ENCODE measurements at regions not wholly inside any gene's neighbourhood (a gene's known extent, or its start where the extent isn't known, plus 50 kb on each side); places are given as distances from the start of the nearest gene placed in this dataset.

GRCh38 chr14:21987937-21988336 is 314.3 kb upstream of the OR4E1 start:
- Mint-ChIP-seq H3K4me1 (peaks cover 32% of the 10 kb centered on the region), H3K27ac (peak overlapping the region; percentile 82 to 90), H3K27me3 (no peaks in the 10 kb centered on the region), H3K9me3 (no peaks in the 10 kb centered on the region), H3K4me3 (peak overlapping the region; percentile 37 to 63)
- DNase-seq (peak in 1 of 2 donors; percentile 17), ATAC-seq (peak; percentile 79)

GRCh38 chr14:21985081-21985480 is 311.5 kb upstream of the OR4E1 start:
- ATAC-seq (no peak), DNase-seq (no peak)
- no peak overlapping the region for H3K27ac Mint-ChIP-seq
- no peak overlapping the region for H3K4me3 Mint-ChIP-seq
- H3K4me1 Mint-ChIP-seq, result peaks cover 32% of the 10 kb centered on the region
- no peaks in the 10 kb centered on the region for H3K9me3 Mint-ChIP-seq
- no peaks in the 10 kb centered on the region for H3K27me3 Mint-ChIP-seq

- Mint-ChIP-seq H3K27me3 (no peaks in the 10 kb centered on the region), H3K9me3 (no peaks in the 10 kb centered on the region), H3K27ac (no peak overlapping the region), H3K4me3 (peak overlapping the region; percentile 79 to 80), H3K4me1 (peaks cover 27% of the 10 kb centered on the region)
- peak; percentile 72 for ATAC-seq
- no peak for DNase-seq
Measured at GRCh38 chr14:21978999-21979314, 305.3 kb upstream of the OR4E1 start.

- Mint-ChIP-seq H3K4me1 (peaks cover 27% of the 10 kb centered on the region), H3K27me3 (no peaks in the 10 kb centered on the region), H3K27ac (peak overlapping the region; percentile 61 to 76), H3K4me3 (peak overlapping the region; percentile 79 to 80), H3K9me3 (no peaks in the 10 kb centered on the region)
- ATAC-seq, result peak; percentile 88
- peak; percentile 68 to 69 for DNase-seq
Measured at GRCh38 chr14:21978184-21978998, 304.8 kb upstream of the OR4E1 start.

GRCh38 chr14:21974741-21975140 is 301.1 kb upstream of the OR4E1 start:
- no peaks in the 10 kb centered on the region for H3K27me3 Mint-ChIP-seq
- no peaks in the 10 kb centered on the region for H3K9me3 Mint-ChIP-seq
- DNase-seq (no peak), ATAC-seq (no peak)
- no peak overlapping the region for H3K27ac Mint-ChIP-seq
- peak overlapping the region in 1 of 2 donors; percentile 8 for H3K4me3 Mint-ChIP-seq
- peaks cover 34% of the 10 kb centered on the region for H3K4me1 Mint-ChIP-seq

- H3K27ac Mint-ChIP-seq, result peak overlapping the region; percentile 75 to 91
- peak; percentile 87 for ATAC-seq
- H3K27me3 Mint-ChIP-seq, result no peaks in the 10 kb centered on the region
- peak overlapping the region; percentile 8 to 78 for H3K4me3 Mint-ChIP-seq
- peak; percentile 16 to 50 for DNase-seq
- no peaks in the 10 kb centered on the region for H3K9me3 Mint-ChIP-seq
- H3K4me1 Mint-ChIP-seq, result peaks cover 20% of the 10 kb centered on the region
Measured at GRCh38 chr14:21965042-21965441, 291.4 kb upstream of the OR4E1 start.

GRCh38 chr14:21964180-21964579 is 290.6 kb upstream of the OR4E1 start:
- ATAC-seq (no peak), DNase-seq (no peak)
- H3K27ac Mint-ChIP-seq, result no peak overlapping the region
- H3K9me3 Mint-ChIP-seq, result no peaks in the 10 kb centered on the region
- H3K4me1 Mint-ChIP-seq, result peaks cover 13% of the 10 kb centered on the region
- H3K27me3 Mint-ChIP-seq, result no peaks in the 10 kb centered on the region
- H3K4me3 Mint-ChIP-seq, result peak overlapping the region in 1 of 2 donors; percentile 63

GRCh38 chr14:21960636-21961035 is 287.0 kb upstream of the OR4E1 start:
- DNase-seq (no peak), ATAC-seq (no peak)
- Mint-ChIP-seq H3K4me1 (peaks cover 13% of the 10 kb centered on the region), H3K9me3 (no peaks in the 10 kb centered on the region), H3K27me3 (no peaks in the 10 kb centered on the region), H3K4me3 (no peak overlapping the region), H3K27ac (no peak overlapping the region)

- H3K4me1 Mint-ChIP-seq, result peaks cover 19% of the 10 kb centered on the region
- DNase-seq (no peak), ATAC-seq (no peak)
- H3K9me3 Mint-ChIP-seq, result no peaks in the 10 kb centered on the region
- H3K27ac Mint-ChIP-seq, result peak overlapping the region; percentile 8 to 94
- H3K27me3 Mint-ChIP-seq, result no peaks in the 10 kb centered on the region
- H3K4me3 Mint-ChIP-seq, result peak overlapping the region; percentile 45 to 86
Measured at GRCh38 chr14:21941885-21942284, 268.3 kb upstream of the OR4E1 start.

- peak; percentile 26 to 31 for DNase-seq
Measured at GRCh38 chr14:21940887-21941856, 267.6 kb upstream of the OR4E1 start.

GRCh38 chr14:21939836-21940235 is 266.2 kb upstream of the OR4E1 start:
- DNase-seq (no peak), ATAC-seq (no peak)
- Mint-ChIP-seq H3K27me3 (no peaks in the 10 kb centered on the region), H3K9me3 (no peaks in the 10 kb centered on the region), H3K27ac (no peak overlapping the region), H3K4me1 (peaks cover 19% of the 10 kb centered on the region), H3K4me3 (no peak overlapping the region)

More at GRCh38 chr14:21940887-21941856, 267.6 kb upstream of the OR4E1 start:
- no peaks in the 10 kb centered on the region for H3K9me3 Mint-ChIP-seq
- peak overlapping the region; percentile 45 to 86 for H3K4me3 Mint-ChIP-seq
- H3K27me3 Mint-ChIP-seq, result no peaks in the 10 kb centered on the region
- H3K27ac Mint-ChIP-seq, result peak overlapping the region; percentile 55 to 94
- H3K4me1 Mint-ChIP-seq, result peaks cover 19% of the 10 kb centered on the region
- ATAC-seq, result peak; percentile 83

GRCh38 chr14:21937996-21938395 is 264.4 kb upstream of the OR4E1 start:
- DNase-seq, result no peak
- ATAC-seq, result no peak
- H3K9me3 Mint-ChIP-seq, result no peaks in the 10 kb centered on the region
- H3K4me1 Mint-ChIP-seq, result peaks cover 19% of the 10 kb centered on the region
- H3K27me3 Mint-ChIP-seq, result no peaks in the 10 kb centered on the region
- no peak overlapping the region for H3K27ac Mint-ChIP-seq
- H3K4me3 Mint-ChIP-seq, result no peak overlapping the region

- ATAC-seq, result no peak
- Mint-ChIP-seq H3K4me3 (no peak overlapping the region), H3K27ac (no peak overlapping the region), H3K27me3 (no peaks in the 10 kb centered on the region), H3K9me3 (no peaks in the 10 kb centered on the region), H3K4me1 (peaks cover 10% of the 10 kb centered on the region)
- no peak for DNase-seq
Measured at GRCh38 chr14:21933681-21934080, 260.1 kb upstream of the OR4E1 start.

- Mint-ChIP-seq H3K9me3 (peaks cover 4 to 13% of the 10 kb centered on the region in 2 donors), H3K4me3 (peak overlapping the region; percentile 58 to 79), H3K27ac (peak overlapping the region; percentile 82 to 95), H3K4me1 (peaks cover 38% of the 10 kb centered on the region), H3K27me3 (no peaks in the 10 kb centered on the region)
- ATAC-seq, result peak; percentile 93
- peak; percentile 42 to 62 for DNase-seq
Measured at GRCh38 chr14:21924479-21924878, 250.9 kb upstream of the OR4E1 start.

GRCh38 chr14:21923820-21924219 is 250.2 kb upstream of the OR4E1 start:
- Mint-ChIP-seq H3K9me3 (peaks cover 4 to 13% of the 10 kb centered on the region in 2 donors), H3K27me3 (no peaks in the 10 kb centered on the region), H3K27ac (peak overlapping the region; percentile 63 to 95), H3K4me1 (peaks cover 37% of the 10 kb centered on the region), H3K4me3 (peak overlapping the region; percentile 10 to 79)
- no peak for DNase-seq
- ATAC-seq, result peak; percentile 95

- no peak overlapping the region for H3K27ac Mint-ChIP-seq
- H3K27me3 Mint-ChIP-seq, result no peaks in the 10 kb centered on the region
- peaks cover 53% of the 10 kb centered on the region for H3K4me1 Mint-ChIP-seq
- no peak overlapping the region for H3K4me3 Mint-ChIP-seq
- DNase-seq (no peak), ATAC-seq (peak; percentile 24)
- peaks cover 4 to 13% of the 10 kb centered on the region in 2 donors for H3K9me3 Mint-ChIP-seq
Measured at GRCh38 chr14:21921453-21921852, 247.8 kb upstream of the OR4E1 start.

Measured in stimulated activated naive CD8-positive, alpha-beta T cell treated with anti-CD3 and anti-CD28 coated beads, Interleukin-15, amount 100 ng/mL, for 72 hours (primary cell).